ENCODE measurements at regions not wholly inside any gene's neighbourhood (a gene's known extent, or its start where the extent isn't known, plus 50 kb on each side); places are given as distances from the start of the nearest gene placed in this dataset.
A peak's percentile ranks its signal among the peaks of the same experiment; 100 is the strongest.

GRCh38 chr15:89421219-89421618 is 75.2 kb downstream of the RHCG start:
- no peak for FAIRE-seq

- FAIRE-seq: no peak
Observed at GRCh38 chr15:89419370-89419984, 76.9 kb downstream of the RHCG start.

GRCh38 chr15:89417206-89417725 is 79.1 kb downstream of the RHCG start:
- no peak for FAIRE-seq

- peak; percentile 64 for FAIRE-seq
Observed at GRCh38 chr15:89416339-89417183, 79.8 kb downstream of the RHCG start.

- FAIRE-seq: no peak
Observed at GRCh38 chr15:89414571-89414970, 79.9 kb upstream of the POLG start.

- FAIRE-seq: no peak
Observed at GRCh38 chr15:89413877-89414276, 79.3 kb upstream of the POLG start.

GRCh38 chr15:89412905-89413411 is 78.3 kb upstream of the POLG start:
- no peak for FAIRE-seq

GRCh38 chr15:89410039-89410435 is 75.4 kb upstream of the POLG start:
- no peak for FAIRE-seq

GRCh38 chr15:89409184-89410038 is 74.8 kb upstream of the POLG start:
- FAIRE-seq: no peak

GRCh38 chr15:89408372-89409183 is 74.0 kb upstream of the POLG start:
- no peak for FAIRE-seq

GRCh38 chr15:89406940-89407607 is 72.5 kb upstream of the POLG start:
- no peak for FAIRE-seq

- FAIRE-seq: no peak
Observed at GRCh38 chr15:89406218-89406939, 71.8 kb upstream of the POLG start.

- no peak for FAIRE-seq
Observed at GRCh38 chr15:89405494-89405893, 70.9 kb upstream of the POLG start.

GRCh38 chr15:89404023-89404422 is 69.4 kb upstream of the POLG start:
- no peak for FAIRE-seq

- FAIRE-seq: no peak
Observed at GRCh38 chr15:89402518-89402805, 67.8 kb upstream of the POLG start.

- FAIRE-seq: no peak
Observed at GRCh38 chr15:89401631-89402517, 67.2 kb upstream of the POLG start.

- no peak for FAIRE-seq
Observed at GRCh38 chr15:89400782-89401545, 66.3 kb upstream of the POLG start.

GRCh38 chr15:89400116-89400781 is 65.6 kb upstream of the POLG start:
- no peak for FAIRE-seq
